GM18868 (cell line): ENCODE measurements at regions not wholly inside any gene's neighbourhood (a gene's known extent, or its start where the extent isn't known, plus 50 kb on each side); places are given as distances from the start of the nearest gene placed in this dataset.

ENCODE experiments used
- ATAC-seq: cut with Tn5 transposase; IDR thresholded peaks from one replicate; pipeline ENCODE4 v1.9.1; 2021; ENCODE audit warnings: mild to moderate bottlenecking, moderate library complexity; ENCODE audit not compliant: unreplicated experiment

DNA sequence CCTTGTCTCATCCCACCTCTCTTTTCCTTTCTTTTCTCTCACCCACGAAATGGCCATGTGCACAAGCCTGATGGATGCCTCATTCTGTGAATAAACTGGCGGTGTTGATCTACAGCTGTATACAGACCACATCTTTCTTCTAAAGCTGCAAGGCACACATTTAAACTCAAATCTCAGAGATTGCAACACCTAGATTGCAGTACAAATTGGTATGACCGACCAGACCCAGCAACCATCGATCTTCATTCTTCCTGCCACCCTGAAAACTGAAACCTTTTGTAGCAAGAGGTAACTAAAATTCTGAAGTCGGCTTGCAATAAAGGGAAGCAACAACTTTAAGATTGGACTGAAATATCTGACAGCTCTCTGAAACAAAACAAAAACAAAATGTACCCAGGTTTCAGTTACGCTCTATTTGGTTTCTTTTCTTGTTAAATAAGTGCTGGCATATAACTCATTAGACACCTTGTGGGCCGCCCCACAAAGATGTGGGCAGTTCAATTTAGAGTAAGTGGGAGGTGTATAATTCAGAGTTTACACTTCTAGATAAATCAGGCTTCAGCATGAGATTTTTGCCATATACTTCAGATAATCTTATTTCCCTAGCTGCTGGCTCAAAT lies 390.0 kb upstream of the NOVA1 start:
- no peak for ATAC-seq

DNA sequence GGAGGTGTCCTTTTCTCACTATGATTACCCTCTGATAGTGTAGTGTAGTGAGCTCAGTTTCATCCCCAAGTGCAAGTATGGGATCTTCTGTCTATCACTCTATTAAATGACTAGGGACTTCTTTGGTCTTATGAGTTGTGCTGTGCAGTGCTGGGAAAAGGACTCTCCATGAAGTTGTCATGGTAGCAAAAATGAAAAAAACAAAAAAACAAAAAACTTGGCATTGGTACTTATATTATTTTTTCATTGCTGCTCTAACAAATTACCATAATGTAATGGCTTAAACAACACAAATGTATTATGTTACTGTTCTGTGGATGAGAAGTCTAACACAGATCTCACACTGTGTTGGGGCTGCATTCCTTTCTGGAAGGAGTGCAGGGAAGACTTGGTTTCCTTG lies 393.1 kb upstream of the NOVA1 start:
- no peak for ATAC-seq

DNA sequence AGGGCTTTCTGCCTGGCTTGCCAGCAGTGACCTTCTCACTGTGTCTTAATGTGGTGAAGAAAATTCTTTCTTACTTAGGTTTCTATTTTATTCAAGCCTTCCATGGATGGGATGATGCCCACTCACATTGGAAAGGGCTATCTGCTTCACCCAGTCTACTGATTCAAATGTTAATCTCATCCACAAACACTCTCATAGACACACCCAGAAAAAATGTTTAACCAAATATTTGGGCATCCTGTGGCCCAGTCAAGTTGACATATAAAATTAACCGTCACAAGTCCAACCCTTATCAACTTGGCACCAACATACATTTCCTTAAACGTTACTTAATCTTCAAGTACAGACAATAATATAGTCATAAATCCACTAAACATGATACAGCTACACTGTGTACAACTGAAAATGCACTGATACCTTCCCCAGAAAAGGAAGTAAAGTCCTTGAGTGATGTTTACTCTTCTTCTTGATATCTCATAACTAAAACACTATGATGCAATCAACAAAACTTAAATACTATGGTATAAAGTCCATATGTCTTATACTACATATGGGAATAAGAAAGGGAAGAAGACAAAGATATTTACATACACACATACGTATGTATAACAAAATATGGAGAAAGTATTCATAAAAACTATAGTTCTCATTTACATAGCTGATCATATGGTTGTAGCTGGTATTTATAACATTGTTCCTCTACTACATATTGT lies 394.7 kb upstream of the NOVA1 start:
- ATAC-seq, result no peak

DNA sequence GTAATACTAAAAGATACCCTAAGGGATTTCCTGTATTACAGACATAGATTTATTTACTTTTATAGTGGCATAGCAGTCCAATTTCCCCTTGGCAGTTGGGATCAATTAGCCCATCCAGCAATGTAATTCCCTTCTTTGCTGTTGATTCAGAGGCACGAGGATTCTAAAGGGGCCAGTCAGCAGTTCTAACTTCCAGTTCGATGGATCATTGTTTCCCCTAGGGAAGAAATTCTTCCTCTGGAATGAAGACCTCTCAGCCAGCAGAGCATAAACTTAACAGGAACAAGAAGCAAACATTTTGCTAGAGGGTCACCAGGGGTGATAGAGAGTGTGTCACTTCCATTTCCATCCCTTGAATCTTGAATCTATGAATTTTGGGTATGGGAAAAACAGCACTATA lies 395.7 kb upstream of the NOVA1 start:
- ATAC-seq, result no peak

DNA sequence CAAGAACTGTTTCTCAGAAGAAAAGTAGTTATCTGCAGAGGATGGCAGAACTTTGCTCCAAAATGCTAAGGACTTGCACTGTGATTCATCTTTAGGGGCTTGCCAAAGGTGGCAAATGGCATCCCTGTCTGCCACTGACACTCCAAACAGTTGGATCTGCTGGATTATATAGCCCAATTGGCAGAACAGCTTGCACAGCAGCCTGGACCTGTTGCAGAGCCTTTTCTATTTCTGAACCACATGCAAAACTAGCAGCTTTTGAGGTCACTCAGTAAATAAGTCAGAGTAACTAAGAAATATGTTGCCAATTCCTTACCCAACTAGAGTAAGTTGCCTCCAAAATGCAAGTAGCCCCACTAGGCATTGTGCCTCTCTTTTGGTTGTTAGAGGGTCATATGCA lies 397.5 kb upstream of the NOVA1 start:
- no peak for ATAC-seq

DNA sequence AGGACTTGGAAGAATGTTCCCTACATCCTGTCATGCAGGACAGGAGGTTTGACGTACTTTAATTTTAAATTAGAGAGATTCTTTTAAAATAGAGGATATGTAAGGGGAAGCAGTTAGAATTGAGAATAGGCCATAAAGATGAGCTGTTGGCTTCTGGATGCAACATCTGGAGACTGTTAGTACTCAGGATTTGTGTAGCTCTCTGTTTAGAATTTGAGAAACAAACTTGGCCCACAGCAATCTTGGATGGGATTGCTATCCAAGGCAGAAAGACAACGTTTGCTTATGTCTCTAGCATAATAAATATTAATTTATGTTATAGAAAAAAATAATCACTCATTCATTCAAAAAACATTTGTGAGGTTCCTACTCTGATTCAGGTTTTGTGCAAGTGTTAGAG lies 398.4 kb upstream of the NOVA1 start:
- no peak for ATAC-seq

DNA sequence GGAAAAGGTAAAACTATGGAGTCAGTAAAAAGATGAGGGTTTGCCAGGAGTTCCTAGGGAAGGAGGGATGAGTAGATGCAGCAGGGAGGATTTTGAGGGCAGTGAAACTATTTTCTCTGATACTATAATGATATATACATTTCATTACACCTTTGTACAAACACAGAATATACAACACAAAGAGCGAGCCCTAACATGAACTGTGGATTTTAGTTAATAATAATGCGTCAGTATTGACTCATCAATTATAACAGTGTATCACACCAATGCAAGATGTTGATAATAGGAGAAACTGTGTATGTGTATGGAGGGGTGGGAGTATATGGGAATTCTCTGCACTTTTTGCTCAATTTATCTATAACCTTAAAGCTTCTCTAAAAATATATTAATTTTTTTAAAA lies 404.3 kb upstream of the NOVA1 start:
- no peak for ATAC-seq

DNA sequence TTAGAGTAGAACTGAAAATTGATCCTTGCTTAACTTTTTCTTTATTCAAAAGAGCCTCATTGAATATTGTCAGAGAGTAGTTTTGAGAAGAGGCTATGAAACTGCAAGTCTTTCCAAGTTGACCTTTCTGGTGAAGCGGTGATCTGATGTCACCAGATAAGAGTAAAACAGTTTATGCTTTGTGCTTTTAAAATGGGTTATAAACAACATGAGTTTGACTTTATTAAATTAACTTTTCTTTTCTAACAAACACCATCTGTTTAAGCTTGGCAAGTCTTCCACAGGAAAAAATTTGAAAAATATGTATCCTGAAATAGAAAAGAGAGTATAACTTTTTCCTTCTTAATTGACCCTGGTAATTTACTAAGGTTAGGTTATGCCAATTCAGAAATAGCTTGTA lies 408.7 kb upstream of the NOVA1 start:
- ATAC-seq, result no peak

DNA sequence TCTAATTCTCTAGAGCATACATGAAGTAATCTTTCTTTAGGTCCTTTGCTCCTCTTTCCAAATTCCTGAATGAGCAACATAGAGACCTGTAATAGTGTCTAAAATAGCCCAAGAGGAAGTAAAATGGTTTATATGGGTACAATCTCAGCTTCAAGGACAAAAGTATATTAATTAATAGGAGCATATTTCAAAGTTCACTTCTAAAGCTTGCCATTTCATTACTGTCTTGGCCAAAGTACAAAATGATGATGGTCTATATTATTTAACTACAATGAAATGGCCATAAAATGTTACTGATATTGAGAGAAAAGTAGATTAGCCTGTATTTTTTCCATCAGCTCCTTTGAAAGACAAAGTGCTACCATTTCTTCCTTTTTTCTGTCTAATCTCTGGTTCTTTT lies 410.4 kb upstream of the NOVA1 start:
- ATAC-seq, result no peak

DNA sequence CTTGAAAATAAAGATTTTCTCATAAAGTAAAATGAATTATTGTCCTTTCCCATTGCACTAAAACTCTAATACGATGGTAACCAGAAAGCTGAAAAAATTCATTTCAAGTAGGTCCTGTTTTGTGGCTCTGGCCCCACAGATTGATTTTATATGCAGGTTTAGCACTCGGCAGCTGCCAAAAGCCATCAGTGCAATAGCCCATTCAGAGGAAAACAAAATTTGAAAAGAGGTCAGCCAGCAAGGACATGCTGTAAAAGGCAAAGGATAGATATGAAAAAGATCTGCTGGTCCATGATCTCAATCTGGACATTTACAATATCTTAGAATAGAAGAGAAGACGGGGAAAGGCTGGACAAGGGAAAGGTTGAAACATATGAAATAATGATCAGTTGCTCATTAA lies 414.8 kb upstream of the NOVA1 start:
- no peak for ATAC-seq

DNA sequence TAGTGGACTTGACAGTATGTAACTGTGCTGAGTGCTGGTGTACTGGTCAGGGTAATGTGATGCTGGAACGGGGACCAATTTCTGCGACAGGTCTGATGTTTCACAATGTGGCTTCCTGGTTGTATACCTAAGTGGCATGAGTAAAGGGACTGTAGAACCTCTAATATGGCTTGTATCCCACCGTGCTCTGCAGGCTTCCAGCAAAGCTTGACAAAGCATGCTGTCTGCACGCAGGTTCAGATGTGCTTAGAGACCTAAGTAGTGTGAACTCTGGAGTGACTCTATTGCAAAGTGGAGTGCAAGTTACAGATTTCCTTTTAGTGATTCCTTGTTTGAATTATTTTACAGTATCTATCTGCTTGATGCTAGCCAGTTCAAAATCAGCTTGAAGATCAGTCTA lies 415.8 kb upstream of the NOVA1 start:
- no peak for ATAC-seq

DNA sequence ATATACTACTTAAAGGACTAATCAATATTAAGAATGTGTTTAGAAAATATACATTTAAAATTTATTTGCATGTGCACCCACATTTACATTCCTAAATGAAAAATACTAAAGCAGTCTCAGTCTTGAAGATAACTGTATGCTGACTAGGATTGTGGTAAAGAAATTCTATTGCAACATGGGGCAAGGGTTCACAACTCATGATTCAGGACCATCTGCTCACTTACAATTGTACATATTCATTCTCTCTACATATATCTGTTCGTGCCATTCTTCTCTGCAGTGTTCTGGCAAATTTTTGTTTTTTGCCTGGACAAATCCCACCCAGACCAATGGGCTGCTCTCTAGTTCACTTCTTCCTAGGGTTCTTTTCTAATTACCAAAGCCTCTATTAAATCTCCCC lies 417.2 kb upstream of the NOVA1 start:
- ATAC-seq, result no peak

DNA sequence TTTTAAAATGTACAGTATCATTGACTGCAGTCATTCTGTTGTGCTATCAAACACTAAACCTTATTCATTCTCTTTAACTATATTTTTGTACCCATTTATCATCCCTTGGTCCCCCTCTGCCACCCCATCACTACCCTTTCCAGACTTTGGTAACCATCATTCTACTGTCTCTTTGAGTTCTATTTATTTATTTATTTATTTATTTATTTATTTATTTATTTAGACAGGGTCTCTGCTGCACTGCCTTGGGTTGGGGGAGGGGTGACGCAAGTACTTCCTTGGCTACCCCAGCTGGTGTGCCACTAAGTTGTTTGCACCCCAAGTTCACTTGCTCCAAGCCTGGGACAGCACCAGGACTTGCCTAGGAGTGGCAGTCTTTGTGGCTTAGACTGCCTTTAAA lies 427.8 kb upstream of the NOVA1 start:
- no peak for ATAC-seq

DNA sequence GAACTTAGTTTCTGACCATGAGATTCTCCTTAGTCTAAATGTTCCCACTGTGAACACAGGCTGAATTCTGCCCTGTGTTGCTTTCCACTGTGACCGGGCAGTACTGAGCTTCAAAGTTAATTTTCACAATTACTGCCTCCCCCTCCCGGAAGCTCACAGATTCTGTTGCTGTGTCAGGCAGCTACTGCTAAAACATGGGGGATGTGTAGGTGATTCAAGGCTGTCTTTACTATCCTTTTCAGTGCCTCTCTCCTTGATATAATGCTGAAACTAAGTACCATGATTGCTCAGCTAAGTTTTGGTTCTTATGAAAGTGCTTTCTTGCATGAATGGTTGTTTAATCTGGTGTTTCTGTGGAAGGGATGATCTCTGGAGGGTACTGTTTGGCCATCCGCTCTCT lies 428.3 kb upstream of the NOVA1 start:
- ATAC-seq, result no peak

DNA sequence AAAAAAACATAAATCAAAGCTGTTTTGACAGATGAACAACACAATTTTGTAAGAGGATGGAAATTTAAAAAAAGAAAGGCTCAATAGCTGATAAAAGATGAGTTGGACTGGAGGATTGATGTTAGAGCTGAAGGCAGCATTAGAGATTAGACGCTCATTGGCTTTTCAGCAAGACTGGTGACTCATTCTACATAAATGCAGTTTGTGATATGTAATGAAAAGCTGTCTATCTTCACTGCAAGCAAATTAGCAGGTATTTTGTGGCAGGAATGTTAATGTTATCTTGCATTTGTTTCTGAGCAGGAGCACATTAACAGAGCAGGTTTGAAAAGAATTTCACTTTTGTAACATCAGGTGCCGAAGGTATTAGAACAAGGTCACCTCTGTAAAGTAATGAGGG lies 442.7 kb upstream of the NOVA1 start:
- ATAC-seq, result no peak

DNA sequence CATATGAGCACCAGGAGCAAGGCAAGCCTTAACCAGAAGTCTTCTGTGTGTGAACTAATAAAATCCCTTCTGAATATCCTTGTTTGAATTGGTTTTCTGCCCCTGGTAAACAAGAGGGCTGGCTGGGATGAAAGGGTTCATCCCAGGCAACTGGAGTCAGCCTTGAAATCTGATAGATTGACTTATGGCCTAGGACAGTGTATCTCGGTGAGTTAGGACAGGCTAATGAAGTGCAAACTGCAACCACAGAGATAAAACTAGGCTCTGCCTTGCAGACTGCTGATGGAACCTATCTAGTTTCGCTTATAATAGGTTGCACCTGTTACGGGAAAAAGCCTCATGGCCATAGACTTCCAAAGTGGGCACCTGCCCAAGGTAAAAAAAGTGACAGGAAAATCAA lies 451.9 kb upstream of the NOVA1 start:
- no peak for ATAC-seq

DNA sequence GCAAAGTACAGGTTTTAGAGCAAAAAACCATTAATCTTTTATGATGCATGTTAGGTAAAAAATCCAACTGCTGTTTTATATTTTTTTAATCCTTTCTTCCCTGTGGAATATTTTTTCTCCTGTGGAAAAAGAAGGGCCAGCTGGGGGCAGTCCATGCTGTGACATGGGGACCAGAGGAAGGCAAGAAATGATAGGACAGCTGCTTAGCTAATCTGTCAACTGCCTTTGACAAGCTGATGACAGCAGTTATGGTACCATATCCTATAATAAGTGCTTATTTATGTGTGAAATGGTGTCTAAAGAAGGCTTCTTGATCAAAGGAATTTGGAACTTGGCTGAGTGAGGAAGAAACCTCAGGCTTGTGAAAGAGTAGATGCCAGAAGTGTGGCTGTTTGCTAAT lies 452.4 kb upstream of the NOVA1 start:
- ATAC-seq, result no peak

DNA sequence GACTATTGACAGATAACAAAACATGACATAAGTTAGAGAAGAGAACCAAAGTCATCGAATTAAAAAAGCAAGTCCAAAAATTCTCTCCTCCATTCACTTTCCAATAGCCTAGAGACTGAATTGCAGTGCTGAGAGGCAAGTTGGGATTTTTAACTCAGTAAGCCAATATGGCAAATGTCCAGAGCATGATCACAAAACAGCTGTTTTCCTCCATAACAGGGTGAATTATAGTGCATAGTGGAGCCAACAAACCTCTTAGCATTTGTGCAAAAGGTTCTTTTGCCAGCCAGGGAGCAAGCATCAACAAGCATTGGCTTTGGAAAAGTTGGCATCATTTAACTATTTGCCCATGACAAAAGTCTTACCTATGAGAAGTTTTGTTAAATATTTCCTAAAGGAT lies 458.8 kb upstream of the NOVA1 start:
- no peak for ATAC-seq

DNA sequence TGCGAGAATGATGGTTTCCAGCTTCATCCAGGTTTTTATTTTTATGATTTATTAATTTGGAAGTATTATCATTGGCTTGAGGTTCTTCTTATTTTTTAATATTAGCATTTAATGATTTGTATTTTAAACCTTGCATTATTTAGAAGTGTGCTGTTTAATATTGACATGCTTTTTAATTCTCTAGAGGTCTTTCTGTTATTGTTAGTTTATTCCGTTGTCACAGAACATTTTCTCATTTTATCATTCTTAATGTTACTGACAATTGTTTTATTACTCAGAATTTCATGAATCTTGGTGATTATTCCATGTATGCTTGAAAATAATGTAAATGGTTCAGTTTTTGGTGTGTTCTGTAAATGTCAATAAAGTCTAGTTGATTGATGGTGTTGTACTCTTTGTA lies 463.5 kb upstream of the NOVA1 start:
- no peak for ATAC-seq

DNA sequence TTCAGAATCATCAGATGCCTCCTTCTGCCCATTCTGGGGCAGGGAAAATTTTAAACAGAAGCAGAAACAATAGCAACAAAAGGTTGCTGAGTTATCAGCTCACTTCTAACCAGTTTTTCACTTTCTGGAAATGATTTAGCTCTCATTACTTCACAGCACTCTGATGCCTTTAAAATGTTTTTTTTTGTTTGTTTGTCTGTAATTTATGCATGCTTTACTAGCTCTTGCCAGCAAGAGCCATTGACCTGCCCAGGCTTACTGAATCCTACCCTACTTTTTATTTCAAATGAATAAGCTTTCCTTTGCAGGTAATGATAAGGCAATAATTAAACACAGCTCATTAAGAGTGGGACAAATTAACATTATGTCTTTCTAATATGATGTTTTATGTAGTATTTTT lies 466.1 kb upstream of the NOVA1 start:
- ATAC-seq, result no peak

DNA sequence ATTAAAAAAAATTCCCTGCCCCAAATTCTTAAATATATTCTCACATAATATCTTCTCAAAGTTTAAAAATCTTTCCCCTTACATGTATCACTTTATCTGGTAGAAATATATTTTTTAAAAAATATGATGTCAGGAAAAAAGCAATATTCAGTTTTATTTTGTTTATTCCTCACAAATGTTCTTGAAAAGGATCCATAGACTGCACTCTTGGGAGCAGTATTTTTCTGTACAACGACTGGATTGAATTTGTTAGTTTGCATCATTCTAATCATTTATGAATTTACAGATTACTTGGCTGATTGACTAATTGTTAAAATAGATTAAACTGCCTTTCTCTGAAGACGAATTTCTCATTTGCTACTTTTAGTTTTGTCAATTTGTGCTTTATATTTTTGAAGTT lies 468.1 kb upstream of the NOVA1 start:
- ATAC-seq, result no peak

DNA sequence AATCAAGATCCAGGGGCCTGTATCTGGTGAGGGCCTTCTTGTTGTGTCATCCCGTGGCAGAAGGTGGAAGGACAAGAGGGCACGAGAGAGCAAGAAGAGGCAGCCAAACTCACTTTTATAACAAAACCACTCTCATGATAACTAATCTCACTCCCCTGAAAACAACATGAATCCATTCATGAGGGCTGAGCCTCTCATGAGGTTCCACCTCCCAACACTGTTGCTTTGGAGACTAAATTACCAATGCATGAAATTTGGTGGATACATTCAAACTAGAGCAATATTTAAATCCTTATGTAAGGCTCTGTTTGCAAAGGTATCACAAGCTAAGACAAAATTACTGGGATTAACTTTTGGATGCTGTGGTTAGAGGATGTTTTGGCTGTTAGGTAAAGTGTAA lies 470.1 kb upstream of the NOVA1 start:
- ATAC-seq, result no peak

DNA sequence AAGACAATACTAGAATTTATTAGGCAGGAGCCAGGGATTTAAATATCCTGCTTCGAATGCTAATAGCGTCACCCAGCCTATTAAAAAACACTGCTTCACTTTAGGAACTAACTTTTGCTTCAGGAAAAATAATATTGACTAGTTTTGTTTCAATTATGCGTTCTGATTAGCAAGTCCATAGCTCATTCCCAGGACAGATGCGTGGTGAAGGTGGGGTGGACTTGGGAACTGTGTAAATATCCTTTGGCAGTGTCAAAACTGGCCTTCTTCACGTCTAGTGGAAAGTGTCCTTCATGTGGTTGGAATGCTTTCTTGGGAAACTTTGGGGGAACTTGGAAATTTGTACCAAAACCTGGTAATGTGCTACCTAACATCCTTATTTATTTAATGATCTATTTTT lies 474.8 kb upstream of the NOVA1 start:
- no peak for ATAC-seq
